HCT116 (cell line): ENCODE measurements at regions not wholly inside any gene's neighbourhood (a gene's known extent, or its start where the extent isn't known, plus 50 kb on each side); places are given as distances from the start of the nearest gene placed in this dataset.

Experiments
- ATAC-seq: fragments of 200-7000 bp; cut with Tn5 transposase; 2 replicates; pipeline ENCODE4 v1.9.1; 2020; ENCODE audit warnings: mild to moderate bottlenecking, moderate library complexity
- BruUV-seq: library from RNA; stranded (reverse); fragments of 400-500 nt; replicated peaks from 2 replicates; lab custom pipeline; 2021; lab: Mats Ljungman, UMichigan
- CTCF ChIA-PET: fragments of 300-600 bp; sonication (Branson Sonifier 250); formaldehyde crosslinking; loops from one replicate; lab custom pipeline; 2021; ENCODE audit warnings: antibody characterized with exemption; lab: Charles Lee
- POLR2A ChIA-PET: fragments of 300-600, 350-600 bp; sonication (Branson Sonifier 250); formaldehyde crosslinking; loops from one replicate; lab custom pipeline; 2021; ENCODE audit warnings: antibody characterized with exemption; lab: Charles Lee
- RAD21 ChIA-PET, 2 experiments: fragments of 300-600 bp; sonication (Branson Sonifier 250); formaldehyde crosslinking; loops; one replicate each; lab custom pipeline; 2023; ENCODE audit warnings: low total read pairs in 2 of 2; ENCODE audit not compliant: uncharacterized antibody in 2 of 2, unreplicated experiment in 2 of 2, low non-redundant PET in 1 of 2; lab: Charles Lee
- DNase-seq: peaks from one replicate; pipeline ENCODE4 v3.0.0-alpha.2; 2010; ENCODE audit warnings: low read depth, low spot score
- H2AFZ ChIP-seq: fragments of 200-600 bp; shearing (Covaris generic), sonication (generic); 2 replicates; pipeline ENCODE4 v1.6.1; 2017; ENCODE audit warnings: low read depth, mixed run types, mixed read lengths, antibody characterized with exemption, low read length; ENCODE audit not compliant: poor library complexity, severe bottlenecking
- H3K27ac ChIP-seq: 2 replicates; pipeline ENCODE4 v1.5.1; 2012; ENCODE audit warnings: low read depth, low read length
- H3K27me3 ChIP-seq: fragments of 200-600 bp; sonication (generic); 2 replicates; pipeline ENCODE4 v1.6.1; 2016; ENCODE audit warnings: mixed run types, low read length, mixed read lengths; ENCODE audit not compliant: insufficient read depth
- H3K36me3 ChIP-seq, 2 experiments: fragments of 200-500 bp in 1 of 2; fragments of 200-600 bp in 1 of 2; sonication (Bioruptor generic) in 1 of 2; sonication (generic) in 1 of 2; 2 replicates each; pipeline versions ENCODE4 v1.5.1 to v1.6.1; 2014 to 2016; ENCODE audit warnings: low read length in 2 of 2, inconsistent platforms in 1 of 2, mixed read lengths in 1 of 2, mixed run types in 1 of 2; ENCODE audit not compliant: insufficient read depth in 2 of 2, control insufficient read depth in 1 of 2
- H3K4me1 ChIP-seq, 2 experiments: fragments of 200-600 bp in 1 of 2; sonication (generic) in 1 of 2; 2 replicates each; pipeline versions ENCODE4 v1.5.1 to v1.6.1; 2012 to 2017; ENCODE audit warnings: low read length in 2 of 2, inconsistent platforms in 1 of 2, mild to moderate bottlenecking in 1 of 2, mixed read lengths in 1 of 2, mixed run types in 1 of 2, moderate library complexity in 1 of 2; ENCODE audit not compliant: insufficient read depth in 2 of 2, control insufficient read depth in 1 of 2
- H3K4me2 ChIP-seq: fragments of 200-600 bp; sonication (generic); 2 replicates; pipeline ENCODE4 v1.6.1; 2017; ENCODE audit warnings: mixed run types, low read length, mixed read lengths
- H3K4me3 ChIP-seq, 2 experiments: fragments of 200-600 bp in 1 of 2; sonication (generic) in 1 of 2; replicated peaks in 1 of 2; 2 replicates each; pipeline ENCODE4 v1.5.1; 2011 to 2016; ENCODE audit warnings: low read length in 2 of 2, control low read depth in 1 of 2, low read depth in 1 of 2, mild to moderate bottlenecking in 1 of 2, mixed read lengths in 1 of 2, mixed run types in 1 of 2
- H3K79me2 ChIP-seq: fragments of 200-600 bp; sonication (generic); 2 replicates; pipeline ENCODE4 v1.6.1; 2017; ENCODE audit warnings: mild to moderate bottlenecking, mixed run types, low read length, moderate library complexity, mixed read lengths; ENCODE audit not compliant: insufficient read depth
- H3K9ac ChIP-seq: fragments of 200-600 bp; sonication (generic); 2 replicates; pipeline ENCODE4 v1.6.1; 2016; ENCODE audit warnings: low read length, mixed read lengths
- H3K9me2 ChIP-seq: fragments of 200-600 bp; sonication (generic), shearing (Covaris generic); 2 replicates; pipeline ENCODE4 v1.6.1; 2017; ENCODE audit warnings: mixed run types, mild to moderate bottlenecking, moderate library complexity; ENCODE audit not compliant: insufficient read depth
- H3K9me3 ChIP-seq, 2 experiments: fragments of 200-500 bp in 1 of 2; fragments of 200-600 bp in 1 of 2; sonication (Bioruptor generic) in 1 of 2; sonication (generic) in 1 of 2; 2 replicates each; pipeline ENCODE4 v1.6.1; 2014 to 2017; ENCODE audit warnings: low read length in 2 of 2, mixed read lengths in 2 of 2, inconsistent platforms in 1 of 2, low read depth in 1 of 2, mild to moderate bottlenecking in 1 of 2, mixed run types in 1 of 2, moderate library complexity in 1 of 2; ENCODE audit not compliant: control insufficient read depth in 1 of 2, insufficient read depth in 1 of 2
- H4K20me1 ChIP-seq: fragments of 200-600 bp; sonication (generic), shearing (Covaris generic); 2 replicates; pipeline ENCODE4 v1.6.1; 2017; ENCODE audit warnings: mixed run types, mild to moderate bottlenecking, moderate library complexity; ENCODE audit not compliant: insufficient read depth
- CEBPB ChIP-seq: IDR thresholded peaks from 2 replicates; pipeline ENCODE4 v1.6.1; 2012; ENCODE audit warnings: low read depth
- EZH2 ChIP-seq: fragments of 200-600 bp; sonication (generic); IDR thresholded peaks from 2 replicates; pipeline ENCODE4 v1.6.1; 2017; ENCODE audit warnings: antibody characterized with exemption, mixed run types
- EZH2phosphoT487 ChIP-seq: fragments of 200-600 bp; IDR thresholded peaks from 2 replicates; pipeline ENCODE4 v1.6.1; 2018; ENCODE audit warnings: antibody characterized with exemption, borderline replicate concordance
- JUND ChIP-seq: IDR thresholded peaks from 2 replicates; pipeline ENCODE4 v1.6.1; 2012
- POLR2AphosphoS5 ChIP-seq: IDR thresholded peaks from 2 replicates; pipeline ENCODE4 v1.6.1; 2011; ENCODE audit warnings: mild to moderate bottlenecking, low read depth, low read length, moderate library complexity
- RAD21 ChIP-seq: IDR thresholded peaks from 2 replicates; pipeline ENCODE4 v1.6.1; 2012; ENCODE audit warnings: low read depth, mild to moderate bottlenecking
- REST ChIP-seq: IDR thresholded peaks from 2 replicates; pipeline ENCODE4 v1.6.1; 2012; ENCODE audit warnings: low read depth
- SP1 ChIP-seq: IDR thresholded peaks from 2 replicates; pipeline ENCODE4 v1.6.1; 2012; ENCODE audit warnings: low read depth
- SRF ChIP-seq: IDR thresholded peaks from 2 replicates; pipeline ENCODE4 v1.6.1; 2012; ENCODE audit warnings: low read depth
- TCF7L2 ChIP-seq: IDR thresholded peaks from 2 replicates; pipeline ENCODE4 v1.7.0; 2011; ENCODE audit warnings: borderline replicate concordance, inconsistent platforms; ENCODE audit not compliant: insufficient read depth, insufficient read length; ENCODE audit errors: extremely low read depth
- ZBTB33 ChIP-seq: IDR thresholded peaks from 2 replicates; pipeline ENCODE4 v1.6.1; 2011; ENCODE audit warnings: mild to moderate bottlenecking, low read length, moderate library complexity; ENCODE audit not compliant: insufficient replicate concordance; ENCODE audit errors: extremely low read depth
- ZFX ChIP-seq: fragments of 450-650 bp; IDR thresholded peaks from 2 replicates; pipeline ENCODE4 v1.6.1; 2017
- intact Hi-C: fragments of 100-400 bp; cut with micrococcal nuclease; formaldehyde crosslinking; loops from 2 replicates; pipeline ENCODE4 v1.10.0; 2022
- TF ChIP-seq, protein P1 (sequence below): IDR thresholded peaks from 2 replicates; pipeline ENCODE4 v1.6.1; 2012

- TF ChIP-seq REST (no peak), EZH2 (no peak), JUND (no peak), SRF (no peak), RAD21 (no peak), ZBTB33 (no peak), SP1 (no peak), TCF7L2 (no peak)
- TF ChIP-seq, protein P1, sequence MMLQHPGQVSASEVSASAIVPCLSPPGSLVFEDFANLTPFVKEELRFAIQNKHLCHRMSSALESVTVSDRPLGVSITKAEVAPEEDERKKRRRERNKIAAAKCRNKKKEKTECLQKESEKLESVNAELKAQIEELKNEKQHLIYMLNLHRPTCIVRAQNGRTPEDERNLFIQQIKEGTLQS, result no peak
Observed at GRCh38 chr4:123083646-123084045, 161.2 kb upstream of the NUDT6 start (continued).

GRCh38 chr4:123088501-123088900 is 166.1 kb upstream of the NUDT6 start:
- BruUV-seq, result no TSS peak
- ATAC-seq, result no peak

More at GRCh38 chr4:123088501-123088900, 166.1 kb upstream of the NUDT6 start:
- H3K36me3 ChIP-seq, result peaks cover 0 to 6% of the 10 kb centered on the region in 2 experiments; a peak in 1 of 4 replicates
- ChIA-PET RAD21 (no interaction called here), POLR2A (no interaction called here), CTCF (no interaction called here)
- TF ChIP-seq SRF (no peak), EZH2phosphoT487 (no peak), POLR2AphosphoS5 (no peak), EZH2 (no peak), SP1 (no peak), RAD21 (no peak), ZFX (no peak), CEBPB (no peak), TCF7L2 (no peak)
- H3K9me3 ChIP-seq, result no peaks in the 10 kb centered on the region
- H3K4me1 ChIP-seq, result peaks cover 0 to 9% of the 10 kb centered on the region in 2 experiments; a peak in 1 of 4 replicates
- H3K9ac ChIP-seq, result no peak overlapping the region
- no peak for DNase-seq
- intact Hi-C loops, result no loop called here
- H3K4me3 ChIP-seq, result no peak overlapping the region
- H2AFZ ChIP-seq, result no peak overlapping the region
- no peak overlapping the region for H3K27ac ChIP-seq
- H4K20me1 ChIP-seq, result no peaks in the 10 kb centered on the region
- no peaks in the 10 kb centered on the region for H3K9me2 ChIP-seq
- H3K79me2 ChIP-seq, result 0 out of 2 replicates have a peak, but pooled peaks cover 4% of the 10 kb centered on the region
- no peaks in the 10 kb centered on the region for H3K27me3 ChIP-seq
- H3K4me2 ChIP-seq, result no peak overlapping the region
